Breast epithelium (tissue), 4 donors: ENCODE measurements at regions not wholly inside any gene's neighbourhood (a gene's known extent, or its start where the extent isn't known, plus 50 kb on each side); places are given as distances from the start of the nearest gene placed in this dataset.

ENCODE experiments used
- DNase-seq, 2 donors: peaks; one replicate each; pipeline ENCODE4 v3.0.0-alpha.2; 2019; ENCODE audit warnings: low spot score in 2 of 2
- H3K27ac ChIP-seq, 2 donors: fragments of 200-600 bp; sonication (generic) in 1 of 2; one replicate each; pipeline ENCODE4 v1.5.1; 2016 to 2019; ENCODE audit warnings: mild to moderate bottlenecking in 1 of 2
- H3K27me3 ChIP-seq, 2 donors: fragments of 200-600 bp; sonication (generic) in 1 of 2; one replicate each; pipeline versions ENCODE4 v1.5.1 to v1.6.0; 2017 to 2019; ENCODE audit warnings: control low read depth in 1 of 2, mild to moderate bottlenecking in 1 of 2
- H3K36me3 ChIP-seq: fragments of 200-600 bp; one replicate; pipeline ENCODE4 v1.5.1; 2019
- H3K4me1 ChIP-seq, 2 donors: fragments of 200-600 bp; sonication (generic); one replicate each; pipeline ENCODE4 v1.5.1; 2016 to 2019; ENCODE audit warnings: control low read depth in 1 of 2
- H3K4me3 ChIP-seq, 3 donors: fragments of 200-600 bp; sonication (generic); 1 replicate in 2 of 3; 2 replicates in 1 of 3; pipeline ENCODE4 v1.5.1; 2016 to 2019; ENCODE audit warnings: mild to moderate bottlenecking in 3 of 3, moderate library complexity in 2 of 3
- H3K9me3 ChIP-seq, 2 donors: fragments of 200-600 bp; sonication (generic) in 1 of 2; one replicate each; pipeline ENCODE4 v1.5.1; 2016 to 2019; ENCODE audit warnings: control low read depth in 1 of 2
- CTCF ChIP-seq, 3 donors: fragments of 450-650 bp; IDR thresholded peaks; one replicate each; pipeline ENCODE4 v1.5.1; 2016 to 2017; ENCODE audit warnings: antibody characterized with exemption in 3 of 3, mild to moderate bottlenecking in 3 of 3, moderate library complexity in 3 of 3
- POLR2A ChIP-seq: fragments of 450-650 bp; IDR thresholded peaks from one replicate; pipeline ENCODE4 v1.6.1; 2016; ENCODE audit warnings: antibody characterized with exemption, mild to moderate bottlenecking, moderate library complexity
- POLR2AphosphoS5 ChIP-seq, 3 donors: sonication (generic); formaldehyde crosslinking; IDR thresholded peaks; one replicate each; pipeline ENCODE4 v1.6.1; 2017; ENCODE audit warnings: antibody characterized with exemption in 3 of 3
- intact Hi-C: fragments of 100-400 bp; cut with DNase I; formaldehyde crosslinking; loops from one replicate; pipeline ENCODE4 v1.15.1; 2023; ENCODE audit warnings: low total_unique reads

GRCh38 chr5:106825374-106825773 is 845.4 kb downstream of the EFNA5 start:
- Histone ChIP-seq H3K27ac (no peak overlapping the region), H3K27me3 (no peaks in the 10 kb centered on the region), H3K36me3 (no peaks in the 10 kb centered on the region), H3K9me3 (no peaks in the 10 kb centered on the region), H3K4me1 (no peaks in the 10 kb centered on the region), H3K4me3 (no peak overlapping the region)
- no peak for TF ChIP-seq POLR2A
- no peak for TF ChIP-seq POLR2AphosphoS5 (IDR thresholded peaks at IDR 0.05)
- TF ChIP-seq CTCF (IDR thresholded peaks at IDR 0.05): no peak
- no peak for DNase-seq
- intact Hi-C loops: no loop called here

GRCh38 chr5:106822851-106823250 is 847.9 kb downstream of the EFNA5 start:
- intact Hi-C loops: no loop called here
- H3K27me3 ChIP-seq: no peaks in the 10 kb centered on the region
- H3K27ac ChIP-seq: no peak overlapping the region
- no peak for DNase-seq
- TF ChIP-seq CTCF (IDR thresholded peaks at IDR 0.05) (no peak), POLR2AphosphoS5 (IDR thresholded peaks at IDR 0.05) (no peak), POLR2A (no peak)
- H3K4me3 ChIP-seq: no peak overlapping the region
- no peaks in the 10 kb centered on the region for H3K4me1 ChIP-seq
- H3K9me3 ChIP-seq: no peaks in the 10 kb centered on the region
- no peaks in the 10 kb centered on the region for H3K36me3 ChIP-seq

- Histone ChIP-seq H3K27ac (no peak overlapping the region), H3K4me3 (no peak overlapping the region), H3K27me3 (no peaks in the 10 kb centered on the region), H3K36me3 (no peaks in the 10 kb centered on the region), H3K9me3 (no peaks in the 10 kb centered on the region), H3K4me1 (no peaks in the 10 kb centered on the region)
- intact Hi-C loops: no loop called here
- DNase-seq: no peak
- TF ChIP-seq CTCF (IDR thresholded peaks at IDR 0.05) (no peak), POLR2A (no peak), POLR2AphosphoS5 (IDR thresholded peaks at IDR 0.05) (no peak)
These were observed 852.2 kb downstream of the EFNA5 start for GRCh38 chr5:106818552-106818951.

- no peaks in the 10 kb centered on the region for H3K9me3 ChIP-seq
- intact Hi-C loops: no loop called here
These were observed 855.8 kb downstream of the EFNA5 start for GRCh38 chr5:106814961-106815360.

GRCh38 chr5:106801554-106801953 is 869.2 kb downstream of the EFNA5 start:
- Histone ChIP-seq H3K9me3 (no peaks in the 10 kb centered on the region), H3K4me3 (no peak overlapping the region), H3K27ac (no peak overlapping the region), H3K4me1 (no peaks in the 10 kb centered on the region), H3K27me3 (no peaks in the 10 kb centered on the region), H3K36me3 (peaks cover 2% of the 10 kb centered on the region)
- intact Hi-C loops: no loop called here
- DNase-seq: no peak
- no peak for TF ChIP-seq POLR2A
- TF ChIP-seq POLR2AphosphoS5 (IDR thresholded peaks at IDR 0.05): no peak
- TF ChIP-seq CTCF (IDR thresholded peaks at IDR 0.05): no peak

More at GRCh38 chr5:106814961-106815360, 855.8 kb downstream of the EFNA5 start:
- Histone ChIP-seq H3K4me3 (no peak overlapping the region), H3K27ac (no peak overlapping the region), H3K4me1 (no peaks in the 10 kb centered on the region), H3K27me3 (no peaks in the 10 kb centered on the region), H3K36me3 (no peaks in the 10 kb centered on the region)
- DNase-seq: no peak
- TF ChIP-seq POLR2AphosphoS5 (IDR thresholded peaks at IDR 0.05) (no peak), POLR2A (no peak), CTCF (IDR thresholded peaks at IDR 0.05) (no peak)
